AG04450 (cell line): ENCODE measurements at regions not wholly inside any gene's neighbourhood (a gene's known extent, or its start where the extent isn't known, plus 50 kb on each side); places are given as distances from the start of the nearest gene placed in this dataset.

Source experiments
- CTCF ChIA-PET: fragments of 300-600, 350-600 bp; formaldehyde crosslinking; extraction: SDS; loops from one replicate; lab custom pipeline; 2022; ENCODE audit warnings: antibody characterized with exemption, inconsistent platforms; lab: Charles Lee
- POLR2A ChIA-PET: fragments of 350-600 bp; formaldehyde crosslinking; extraction: SDS; loops from one replicate; lab custom pipeline; 2021; ENCODE audit warnings: antibody characterized with exemption, inconsistent platforms; lab: Yijun Ruan, JAX
- DNase-seq: peaks from one replicate; pipeline ENCODE4 v3.0.0-alpha.2; 2011; ENCODE audit warnings: low read depth, low spot score
- H3K27ac ChIP-seq: one replicate; pipeline ENCODE4 v1.5.1; 2012; ENCODE audit warnings: low read depth, low read length, control low read depth
- H3K27me3 ChIP-seq: one replicate; pipeline ENCODE4 v1.6.0; 2012; ENCODE audit warnings: low read length; ENCODE audit not compliant: control insufficient read depth, insufficient read depth
- H3K4me3 ChIP-seq: 2 replicates; pipeline ENCODE4 v1.5.1; 2011; ENCODE audit warnings: mild to moderate bottlenecking, low read depth, low read length, control low read depth
- H3K9me3 ChIP-seq: 2 replicates; pipeline ENCODE4 v1.5.1; 2012; ENCODE audit warnings: low read length; ENCODE audit not compliant: control insufficient read depth, insufficient read depth
- CTCF ChIP-seq: IDR thresholded peaks from 2 replicates; pipeline ENCODE4 v1.5.1; 2011; ENCODE audit warnings: low read depth, low read length, control low read depth, inconsistent platforms

GRCh38 chr4:74523096-74523495, 78.2 kb downstream of the AREG start:
- H3K9me3 ChIP-seq = no peaks in the 10 kb centered on the region
- H3K27ac ChIP-seq = no peak overlapping the region
- TF ChIP-seq CTCF = no peak
- POLR2A ChIA-PET = interaction anchor here (0.7 to 1.6 kb wide), 3 partner anchors 21 to 117 kb away, joined by 3 to 6 read pairs (median 4); no protein-coding TSS in a partner anchor
- no peak for DNase-seq
- H3K4me3 ChIP-seq = no peak overlapping the region
- no peaks in the 10 kb centered on the region for H3K27me3 ChIP-seq
- CTCF ChIA-PET = interaction anchor here (1.5 to 2.1 kb wide), 3 partner anchors 8 to 202 kb away, joined by 3 to 8 read pairs (median 4); no protein-coding TSS in a partner anchor

GRCh38 chr4:74524985-74525384, 80.0 kb downstream of the AREG start:
- Histone ChIP-seq H3K4me3 (no peak overlapping the region), H3K9me3 (no peaks in the 10 kb centered on the region), H3K27me3 (no peaks in the 10 kb centered on the region), H3K27ac (no peak overlapping the region)
- POLR2A ChIA-PET = no interaction called here
- no peak for TF ChIP-seq CTCF
- CTCF ChIA-PET = no interaction called here
- no peak for DNase-seq

GRCh38 chr4:74527049-74527448, 82.1 kb downstream of the AREG start:
- DNase-seq = no peak
- no peak for TF ChIP-seq CTCF
- H3K4me3 ChIP-seq = no peak overlapping the region
- H3K27ac ChIP-seq = no peak overlapping the region
- ChIA-PET CTCF (no interaction called here), POLR2A (no interaction called here)
- no peaks in the 10 kb centered on the region for H3K9me3 ChIP-seq
- H3K27me3 ChIP-seq = no peaks in the 10 kb centered on the region

GRCh38 chr4:74528178-74528577, 83.2 kb downstream of the AREG start:
- Histone ChIP-seq H3K27me3 (no peaks in the 10 kb centered on the region), H3K9me3 (no peaks in the 10 kb centered on the region), H3K27ac (no peak overlapping the region), H3K4me3 (no peak overlapping the region)
- TF ChIP-seq CTCF = no peak
- ChIA-PET CTCF (interaction anchor here (1.0 to 1.2 kb wide), 2 partner anchors 143 to 151 kb away, joined by 3 to 6 read pairs; no protein-coding TSS in a partner anchor), POLR2A (no interaction called here)
- no peak for DNase-seq

GRCh38 chr4:74529284-74530041, 84.5 kb downstream of the AREG start:
- H3K4me3 ChIP-seq = no peak overlapping the region
- DNase-seq = no peak
- no peaks in the 10 kb centered on the region for H3K9me3 ChIP-seq
- CTCF ChIA-PET = interaction anchor here (1.2 kb wide), 1 partner anchor 142 kb away, joined by 3 read pairs; no protein-coding TSS in a partner anchor
- no peak for TF ChIP-seq CTCF
- H3K27ac ChIP-seq = no peak overlapping the region
- no peaks in the 10 kb centered on the region for H3K27me3 ChIP-seq
- POLR2A ChIA-PET = no interaction called here
